ENCODE measurements at regions not wholly inside any gene's neighbourhood (a gene's known extent, or its start where the extent isn't known, plus 50 kb on each side); places are given as distances from the start of the nearest gene placed in this dataset.
"Not testable (repeated sequence)": the region's sequence is repeated elsewhere in the genome, so short reads cannot be mapped to it uniquely, and the experiment has no call there.

GRCh38 chr21:27333096-27333495 is 366.2 kb upstream of the ADAMTS5 start:
- Histone ChIP-seq H3K36me3 (no peaks in the 10 kb centered on the region), H3K4me3 (no peak overlapping the region), H3K9me3 (no peaks in the 10 kb centered on the region), H3K27me3 (no peaks in the 10 kb centered on the region), H3K4me1 (no peaks in the 10 kb centered on the region), H3K27ac (no peak overlapping the region)
- WGBS: 76% methylated on average over 1 of the region's 1 CpG
- no peak for TF ChIP-seq POLR2AphosphoS5 (IDR thresholded peaks at IDR 0.05)
- TF ChIP-seq EP300 (IDR thresholded peaks at IDR 0.05): no peak
- DNase-seq (ENCODE audit: low spot score in 2 of 2): no peak

GRCh38 chr21:27329255-27329851 is 362.5 kb upstream of the ADAMTS5 start:
- DNase-seq (ENCODE audit: low spot score in 2 of 2): no peak
- Histone ChIP-seq H3K36me3 (no peaks in the 10 kb centered on the region), H3K4me1 (no peaks in the 10 kb centered on the region), H3K27me3 (no peaks in the 10 kb centered on the region), H3K9me3 (no peaks in the 10 kb centered on the region), H3K27ac (no peak overlapping the region), H3K4me3 (no peak overlapping the region)
- TF ChIP-seq POLR2A (IDR thresholded peaks at IDR 0.05): no peak
- no peak for TF ChIP-seq POLR2AphosphoS5 (IDR thresholded peaks at IDR 0.05)
- TF ChIP-seq CTCF (IDR thresholded peaks at IDR 0.05): no peak
- no peak for TF ChIP-seq EP300 (IDR thresholded peaks at IDR 0.05)
- WGBS: 66% methylated on average over 6 of the region's 6 CpGs

- Histone ChIP-seq H3K36me3 (no peaks in the 10 kb centered on the region), H3K27ac (no peak overlapping the region), H3K27me3 (no peaks in the 10 kb centered on the region), H3K4me1 (no peaks in the 10 kb centered on the region), H3K9me3 (no peaks in the 10 kb centered on the region), H3K4me3 (no peak overlapping the region)
- WGBS: 49% methylated on average over 4 of the region's 4 CpGs
- no peak for DNase-seq (ENCODE audit: low spot score in 2 of 2)
- no peak for TF ChIP-seq POLR2AphosphoS5 (IDR thresholded peaks at IDR 0.05)
- TF ChIP-seq CTCF (IDR thresholded peaks at IDR 0.05): no peak
- no peak for TF ChIP-seq EP300 (IDR thresholded peaks at IDR 0.05)
- no peak for TF ChIP-seq POLR2A (IDR thresholded peaks at IDR 0.05)
Measured at GRCh38 chr21:27326301-27326700, 359.4 kb upstream of the ADAMTS5 start.

- no peaks in the 10 kb centered on the region for H3K27me3 ChIP-seq
- DNase-seq (ENCODE audit: low spot score in 2 of 2): no peak
- H3K4me3 ChIP-seq: no peak overlapping the region
- 66% methylated on average over 2 of the region's 2 CpGs for WGBS
- no peak overlapping the region for H3K27ac ChIP-seq
- H3K4me1 ChIP-seq: no peaks in the 10 kb centered on the region
- no peaks in the 10 kb centered on the region for H3K36me3 ChIP-seq
- no peaks in the 10 kb centered on the region for H3K9me3 ChIP-seq
- no peak for TF ChIP-seq CTCF (IDR thresholded peaks at IDR 0.05)
- no peak for TF ChIP-seq POLR2AphosphoS5 (IDR thresholded peaks at IDR 0.05)
- no peak for TF ChIP-seq POLR2A (IDR thresholded peaks at IDR 0.05)
- no peak for TF ChIP-seq EP300 (IDR thresholded peaks at IDR 0.05)
Measured at GRCh38 chr21:27323331-27323730, 356.4 kb upstream of the ADAMTS5 start.

GRCh38 chr21:27321791-27322190 is 354.9 kb upstream of the ADAMTS5 start:
- TF ChIP-seq CTCF (IDR thresholded peaks at IDR 0.05): no peak
- TF ChIP-seq EP300 (IDR thresholded peaks at IDR 0.05): no peak
- no peak for TF ChIP-seq POLR2AphosphoS5 (IDR thresholded peaks at IDR 0.05)
- no peak for TF ChIP-seq POLR2A (IDR thresholded peaks at IDR 0.05)
- 68% methylated on average over 2 of the region's 2 CpGs for WGBS

GRCh38 chr21:27320868-27321267 is 354.0 kb upstream of the ADAMTS5 start:
- Histone ChIP-seq H3K27me3 (no peaks in the 10 kb centered on the region), H3K27ac (no peak overlapping the region), H3K36me3 (no peaks in the 10 kb centered on the region), H3K4me1 (no peaks in the 10 kb centered on the region), H3K9me3 (no peaks in the 10 kb centered on the region), H3K4me3 (no peak overlapping the region)
- TF ChIP-seq EP300 (IDR thresholded peaks at IDR 0.05): no peak
- no peak for TF ChIP-seq POLR2AphosphoS5 (IDR thresholded peaks at IDR 0.05)
- no peak for TF ChIP-seq POLR2A (IDR thresholded peaks at IDR 0.05)
- no peak for TF ChIP-seq CTCF (IDR thresholded peaks at IDR 0.05)
- no peak for DNase-seq (ENCODE audit: low spot score in 2 of 2)
- WGBS: 78% methylated on average over 3 of the region's 3 CpGs

More at GRCh38 chr21:27321791-27322190, 354.9 kb upstream of the ADAMTS5 start:
- H3K9me3 ChIP-seq: no peaks in the 10 kb centered on the region
- no peak overlapping the region for H3K4me3 ChIP-seq
- no peak overlapping the region for H3K27ac ChIP-seq
- no peaks in the 10 kb centered on the region for H3K4me1 ChIP-seq
- no peaks in the 10 kb centered on the region for H3K27me3 ChIP-seq
- DNase-seq (ENCODE audit: low spot score in 2 of 2): no peak
- no peaks in the 10 kb centered on the region for H3K36me3 ChIP-seq

GRCh38 chr21:27317601-27318000 is 350.7 kb upstream of the ADAMTS5 start:
- not testable (repeated sequence) for H3K36me3 ChIP-seq; H3K4me3 ChIP-seq; DNase-seq (ENCODE audit: low spot score in 2 of 2); H3K27me3 ChIP-seq; H3K9me3 ChIP-seq; H3K4me1 ChIP-seq; H3K27ac ChIP-seq
- WGBS: 82% methylated on average over 3 of the region's 3 CpGs

Measured in suprapubic skin (tissue), 4 donors.